ENCODE measurements at regions not wholly inside any gene's neighbourhood (a gene's known extent, or its start where the extent isn't known, plus 50 kb on each side); places are given as distances from the start of the nearest gene placed in this dataset.
"Not testable (repeated sequence)": the region's sequence is repeated elsewhere in the genome, so short reads cannot be mapped to it uniquely, and the experiment has no call there.

DNA sequence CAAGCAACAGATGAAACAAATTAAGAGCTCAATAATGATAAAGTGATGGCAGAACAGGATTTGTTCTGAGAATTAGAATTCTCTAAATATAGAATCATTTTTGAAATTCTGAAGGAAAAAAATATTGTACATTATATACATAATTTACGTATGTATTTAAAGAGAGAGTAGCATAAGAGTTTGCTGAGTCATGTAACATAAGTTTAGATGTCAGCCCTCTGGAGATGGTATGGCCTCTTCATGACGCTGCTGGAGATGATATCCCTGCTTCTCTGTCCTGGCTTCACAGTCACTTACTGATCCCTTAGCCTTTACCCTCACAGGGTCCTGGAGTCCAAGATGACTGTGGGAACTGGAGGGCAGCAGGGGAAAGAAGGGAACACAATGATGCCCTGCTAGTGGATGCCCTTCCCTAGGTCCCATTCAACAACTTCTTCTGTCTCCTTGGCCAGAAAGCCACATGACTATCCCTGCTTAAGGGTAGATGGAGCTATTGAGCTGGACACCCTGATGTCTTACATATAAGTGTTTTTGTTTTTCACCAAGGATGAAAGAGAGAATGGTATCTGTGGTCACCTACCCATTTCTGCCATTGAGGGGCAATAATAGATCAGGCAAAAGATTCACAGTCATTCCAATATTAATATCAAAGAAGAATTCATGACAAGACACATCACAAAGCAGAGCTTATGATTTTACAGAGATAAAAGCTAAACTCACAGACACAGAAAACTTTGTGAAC is 753.1 kb downstream of the TBC1D22A start:
- DNase-seq: no peak

DNA sequence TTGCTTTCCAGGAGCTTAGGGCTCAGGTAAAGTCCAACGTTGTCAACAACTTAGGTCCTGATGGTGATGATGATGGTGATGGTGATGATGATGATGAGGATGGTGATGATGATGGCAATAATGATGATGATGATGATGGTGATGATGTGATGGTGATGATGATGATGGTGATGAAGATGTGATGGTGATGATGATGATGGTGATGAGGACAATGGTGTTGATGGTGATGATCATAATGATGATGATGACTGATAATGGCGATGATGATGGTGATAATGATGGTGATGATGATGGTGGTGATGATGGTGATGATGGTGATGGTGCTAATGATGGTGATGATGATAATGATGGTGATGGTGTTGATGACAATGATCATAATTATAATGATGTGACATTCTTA is 750.2 kb downstream of the TBC1D22A start:
- DNase-seq: no peak

DNA sequence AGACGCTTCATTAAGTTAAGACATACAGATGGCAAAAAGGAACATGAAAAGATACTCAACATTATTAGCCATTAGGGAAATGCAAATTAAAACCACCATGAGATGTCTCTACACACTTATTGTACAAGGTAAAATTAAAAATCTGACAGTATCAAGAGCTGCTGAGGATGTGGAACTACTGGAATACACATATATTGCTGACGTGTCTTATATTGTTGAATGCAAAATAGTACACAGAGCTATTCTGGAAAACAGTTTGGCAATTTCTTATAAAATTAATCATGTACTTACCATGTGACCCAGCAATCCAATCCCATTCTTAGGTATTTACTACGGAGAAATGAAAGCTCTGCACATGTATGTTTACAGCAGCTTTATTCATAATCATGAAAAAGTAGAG is 742.5 kb downstream of the TBC1D22A start:
- no peak for DNase-seq

DNA sequence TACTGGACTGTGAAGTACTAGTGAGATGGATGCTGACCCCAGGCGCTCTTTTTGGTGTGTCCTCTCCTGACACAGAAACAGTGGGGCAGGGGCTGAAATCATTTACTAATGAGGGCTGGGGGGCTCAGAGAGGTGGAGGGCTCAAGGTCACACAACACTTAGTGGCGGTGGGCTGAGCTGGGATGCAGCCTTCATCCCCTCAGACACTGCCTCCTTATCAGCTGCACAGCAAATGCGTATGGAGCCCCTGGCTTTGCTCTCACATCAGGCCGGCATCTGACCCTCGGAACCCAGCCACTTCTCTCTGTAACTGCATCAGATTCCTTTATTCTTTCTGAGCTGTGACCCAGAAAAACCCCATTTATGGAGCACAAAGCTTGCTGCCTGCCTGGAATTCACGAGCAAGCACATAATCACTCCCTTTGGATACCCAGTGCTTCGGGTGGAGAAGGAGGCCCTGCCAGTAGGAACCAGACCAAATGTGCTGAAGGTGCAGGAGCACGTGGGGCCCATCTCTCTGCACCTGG is 736.6 kb downstream of the TBC1D22A start:
- no peak for DNase-seq

DNA sequence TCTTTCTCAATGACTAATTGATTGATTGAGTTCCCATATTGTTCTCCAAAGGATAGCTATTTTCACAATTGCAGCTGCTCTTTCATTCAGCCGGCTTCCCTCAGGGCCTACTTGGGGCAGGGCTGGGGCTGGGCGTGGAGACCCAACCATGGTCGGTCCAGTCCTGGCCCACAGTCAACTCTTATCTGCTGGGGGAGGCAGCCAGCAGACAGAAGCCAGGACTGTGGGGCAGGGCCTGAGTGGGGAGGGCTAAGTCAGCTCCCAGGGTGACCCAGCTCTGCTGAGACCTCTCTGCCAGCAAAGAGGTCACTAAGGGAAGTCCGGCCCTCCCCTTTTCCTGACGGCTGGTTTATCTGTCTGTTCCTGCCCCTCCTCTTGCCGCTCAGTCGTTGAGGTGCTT is 735.2 kb downstream of the TBC1D22A start:
- DNase-seq: no peak

DNA sequence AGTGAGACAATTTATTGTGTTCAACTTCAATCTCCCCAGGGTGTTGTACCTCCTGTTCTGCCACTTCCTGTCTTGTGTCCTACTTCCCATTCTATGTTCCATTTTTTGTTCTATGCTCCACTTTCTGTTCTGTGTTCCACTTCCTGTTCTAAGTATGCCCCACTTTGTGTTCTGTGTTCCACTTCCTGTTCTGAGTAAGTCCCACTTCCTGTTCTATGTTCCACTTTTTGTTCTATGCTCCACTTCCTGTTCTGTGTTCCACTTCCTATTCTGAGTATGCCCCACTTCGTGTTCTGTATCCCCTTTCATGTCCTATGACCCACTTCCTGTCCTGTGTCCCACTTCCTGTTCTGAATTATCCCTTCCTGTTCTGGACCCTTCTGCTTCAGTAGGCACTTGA is 732.7 kb downstream of the TBC1D22A start:
- DNase-seq: no peak

DNA sequence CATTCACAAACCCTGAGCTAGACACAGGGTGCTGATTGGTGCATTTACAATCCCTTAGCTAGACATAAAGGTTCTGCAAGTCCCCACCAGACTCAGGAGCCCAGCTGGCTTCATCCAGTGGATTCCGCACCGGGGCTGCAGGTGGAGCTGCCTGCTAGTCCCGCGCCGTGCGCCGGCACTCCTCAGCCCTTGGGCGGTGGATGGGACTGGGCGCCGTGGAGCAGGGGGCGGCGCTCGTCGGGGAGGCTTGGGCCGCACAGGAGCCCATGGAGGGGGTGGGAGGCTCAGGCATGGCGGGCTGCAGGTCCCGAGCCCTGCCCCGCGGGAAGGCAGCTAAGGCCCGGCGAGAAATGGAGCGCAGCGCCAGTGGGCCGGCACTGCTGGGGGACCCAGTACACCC is 725.7 kb downstream of the TBC1D22A start:
- DNase-seq: not testable (repeated sequence)

DNA sequence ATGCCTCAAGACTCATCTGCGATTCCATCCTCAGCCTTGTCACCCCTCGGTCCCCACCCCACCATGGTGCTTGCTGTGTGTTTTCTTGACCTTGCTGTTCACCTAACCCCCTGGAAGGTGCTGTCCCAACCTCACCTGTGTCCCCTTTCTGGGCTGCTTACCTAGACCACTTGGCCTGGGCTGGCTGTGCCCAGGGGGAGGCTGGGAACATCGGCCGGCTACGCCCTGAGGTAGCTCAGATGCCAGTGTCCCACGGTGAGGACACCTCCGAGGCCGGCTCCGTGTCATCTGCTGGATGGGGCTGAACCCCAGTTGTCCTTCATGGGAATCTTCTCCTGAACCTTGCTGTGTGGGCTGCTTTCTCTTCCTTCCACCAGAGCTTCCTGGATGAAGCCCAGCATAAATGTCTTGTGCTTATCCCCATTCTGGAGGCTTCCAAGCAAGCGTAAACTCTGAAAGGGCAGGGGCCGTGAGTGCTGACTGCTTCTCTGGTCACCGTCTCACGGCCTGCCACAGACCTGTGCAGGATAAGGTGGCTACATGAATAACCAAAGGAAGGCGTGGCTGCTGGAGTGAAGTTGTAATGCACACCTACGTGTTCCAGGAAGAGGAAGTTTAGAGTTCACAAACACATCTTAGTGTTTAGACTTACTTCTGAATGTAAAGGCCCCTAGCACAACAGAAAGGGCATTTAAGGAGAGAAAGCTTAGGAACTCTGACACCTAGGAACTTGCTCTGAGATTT is 724.3 kb downstream of the TBC1D22A start:
- no peak for DNase-seq

DNA sequence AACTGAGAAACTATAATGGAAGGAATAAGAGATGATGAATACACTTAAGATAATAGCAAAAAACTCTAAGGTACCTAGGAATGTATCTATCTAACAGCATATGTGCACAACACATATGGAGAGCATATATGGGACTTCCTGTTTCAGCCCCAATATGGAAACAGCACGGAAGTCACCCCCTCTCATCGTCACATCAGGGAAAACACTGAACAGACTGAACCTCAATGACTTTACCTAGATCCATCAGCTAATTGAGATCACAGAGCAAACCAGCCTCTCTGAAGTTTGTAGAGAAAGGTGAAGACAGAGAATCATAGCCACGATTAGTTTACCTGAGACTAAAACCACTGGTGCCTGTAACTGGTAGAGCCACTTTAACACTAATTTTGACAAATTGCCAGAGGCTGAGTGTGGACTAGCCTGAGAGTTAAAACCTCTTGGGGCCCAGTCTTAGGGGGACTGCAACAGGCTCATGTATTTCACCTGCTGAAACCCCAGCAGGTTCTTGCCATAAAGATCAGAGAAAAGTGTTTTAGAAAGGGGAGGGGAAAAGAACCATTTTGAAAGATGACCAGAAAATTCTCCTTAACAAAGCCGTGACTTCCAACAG is 722.6 kb downstream of the TBC1D22A start:
- no peak for DNase-seq

DNA sequence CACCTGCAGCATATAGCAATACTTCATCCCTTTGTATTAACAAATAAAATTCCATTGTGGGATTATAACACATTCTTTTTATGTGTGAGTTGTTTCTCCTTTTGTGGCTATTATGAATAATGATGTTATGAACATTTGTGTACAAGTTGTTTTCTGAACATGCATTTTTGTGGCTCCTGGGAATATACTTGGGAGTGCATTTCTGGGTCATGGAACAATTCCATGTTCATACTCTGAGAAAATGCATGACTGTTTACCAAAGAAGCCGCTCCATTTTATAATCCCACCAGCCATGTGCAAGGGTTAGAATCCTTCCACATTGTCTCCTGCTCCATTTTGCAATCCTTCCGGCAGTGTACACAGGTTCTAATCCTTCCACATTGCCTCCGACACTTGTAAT is 713.8 kb downstream of the TBC1D22A start:
- no peak for DNase-seq

DNA sequence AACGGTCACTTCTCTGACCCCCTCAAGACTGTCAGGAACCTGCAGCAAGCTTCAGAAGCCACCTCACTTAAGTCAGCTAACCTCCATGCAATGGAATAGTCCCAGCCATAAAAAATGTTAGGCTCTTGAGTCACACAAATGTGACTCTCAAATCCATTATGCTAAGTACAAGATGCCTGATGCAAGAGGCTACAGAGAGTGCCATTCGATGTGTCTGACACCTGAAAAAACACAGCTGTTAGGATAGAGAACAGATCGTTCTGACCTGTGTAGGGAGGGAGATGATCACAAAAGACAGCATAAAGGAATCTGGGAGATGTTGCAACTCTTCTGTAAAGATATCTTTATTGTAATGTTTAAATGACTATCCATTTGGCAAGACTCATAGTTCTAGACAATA is 712.4 kb downstream of the TBC1D22A start:
- no peak for DNase-seq

DNA sequence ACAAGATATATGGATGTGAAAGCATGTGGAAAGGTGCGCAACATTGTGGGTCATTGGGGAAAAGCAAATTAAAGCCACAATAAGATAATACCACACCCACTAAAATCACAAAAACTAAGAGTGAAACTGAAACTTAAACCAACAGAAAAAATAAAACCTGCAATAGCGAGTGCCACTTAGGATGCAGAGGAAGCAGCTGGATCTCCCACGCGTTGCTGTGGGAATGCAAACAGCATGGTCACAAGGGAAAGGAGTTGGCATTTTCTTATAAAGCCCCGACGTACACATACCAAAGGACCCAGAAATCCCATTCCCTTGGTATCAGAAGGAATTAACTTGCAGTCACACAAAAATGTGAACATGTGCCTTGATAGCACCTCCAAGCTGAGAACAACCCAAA is 712.0 kb downstream of the TBC1D22A start:
- no peak for DNase-seq

DNA sequence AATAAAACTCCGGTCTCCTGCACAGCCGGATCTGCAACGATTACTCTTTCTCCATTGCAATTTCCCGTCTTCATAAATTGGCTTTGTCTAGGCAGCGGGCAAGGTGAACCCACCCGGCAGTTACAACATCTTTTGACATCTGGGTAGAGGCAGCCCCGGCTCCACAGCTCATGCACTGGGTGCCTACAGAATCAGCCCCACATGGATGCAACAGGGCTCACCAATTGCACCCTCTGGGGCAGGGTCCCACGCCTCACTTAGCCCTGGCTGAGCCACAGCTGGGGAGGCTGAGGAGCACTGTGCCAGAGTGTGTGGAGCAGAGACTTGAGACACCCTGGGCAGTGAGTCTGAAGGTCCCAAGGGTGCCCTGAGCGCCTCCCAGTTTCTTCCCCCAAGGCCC is 710.2 kb downstream of the TBC1D22A start:
- DNase-seq: no peak

DNA sequence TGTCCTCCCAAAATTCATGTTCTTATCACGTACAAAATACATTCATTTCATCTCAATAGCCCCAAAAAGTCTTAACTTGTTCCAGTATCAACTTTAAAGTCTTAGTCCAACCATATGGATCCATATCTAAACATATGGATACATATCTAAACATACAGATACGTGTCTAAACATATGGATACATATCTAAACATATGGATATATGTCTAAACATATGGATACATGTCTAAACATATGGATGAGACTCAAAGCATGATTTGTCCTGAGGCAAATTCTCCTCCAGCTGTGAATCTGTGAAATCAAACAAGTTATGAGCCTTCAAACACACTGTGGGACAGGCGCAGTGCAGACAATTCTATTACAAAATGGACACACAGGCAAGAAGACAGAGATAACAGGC is 709.0 kb downstream of the TBC1D22A start:
- no peak for DNase-seq

DNA sequence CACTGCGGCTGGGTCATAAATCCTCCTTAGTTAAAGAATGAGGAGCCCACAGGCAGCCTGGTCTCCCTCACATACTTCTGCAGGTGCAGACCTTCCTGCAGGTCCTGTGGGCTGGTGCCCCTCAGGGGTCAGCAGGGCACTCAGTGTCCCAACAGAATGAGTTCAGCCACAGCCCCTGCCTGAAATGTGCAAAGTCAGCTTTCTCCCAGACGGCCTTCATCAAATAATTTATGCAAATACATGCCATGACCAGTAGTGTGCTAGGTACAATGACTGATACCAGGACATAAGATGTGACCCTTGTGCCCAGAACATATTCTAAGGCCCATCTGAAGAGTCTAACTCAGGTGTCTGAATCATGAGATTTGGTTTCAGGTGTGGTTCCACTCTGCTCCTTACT is 703.4 kb downstream of the TBC1D22A start:
- no peak for DNase-seq

DNA sequence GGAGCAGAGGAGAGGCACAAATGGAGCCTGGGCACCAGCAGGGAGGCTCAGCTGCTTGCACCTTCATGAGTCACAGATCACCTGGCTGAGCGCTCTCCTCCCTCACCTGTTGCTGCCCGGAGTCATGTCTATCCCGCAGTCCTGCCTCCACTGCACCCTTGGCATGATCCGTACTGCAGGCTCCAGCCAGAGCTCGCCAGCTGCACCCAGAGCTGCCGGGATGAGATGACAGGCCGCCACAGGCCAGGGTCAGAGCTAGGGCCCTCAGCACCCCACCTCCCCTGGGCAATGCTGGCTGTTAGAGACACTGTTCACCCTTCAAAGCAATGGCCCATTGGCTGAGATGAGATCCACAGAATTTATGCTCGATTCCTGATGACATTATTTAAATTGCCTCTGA is 702.8 kb downstream of the TBC1D22A start:
- DNase-seq: no peak

DNA sequence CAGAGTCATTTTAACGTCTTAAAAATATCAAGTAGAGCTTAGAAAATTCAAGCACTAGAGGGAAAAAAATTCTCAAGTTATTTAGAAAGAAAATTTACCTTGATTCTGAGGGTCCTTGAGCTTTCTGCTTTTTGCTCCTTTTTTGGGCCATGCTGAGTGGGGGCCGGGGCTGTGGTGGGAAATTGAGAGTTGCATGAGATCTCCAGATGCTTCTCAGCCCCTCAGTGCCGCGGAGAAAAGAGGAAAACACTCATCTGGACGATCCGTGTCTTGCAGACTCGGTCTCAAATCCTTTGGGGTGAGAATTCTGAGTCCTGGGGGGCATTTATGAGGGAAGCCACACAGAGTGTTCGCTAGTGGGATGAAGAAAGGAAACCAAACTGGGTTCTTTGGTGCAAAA is 700.8 kb downstream of the TBC1D22A start:
- no peak for DNase-seq

DNA sequence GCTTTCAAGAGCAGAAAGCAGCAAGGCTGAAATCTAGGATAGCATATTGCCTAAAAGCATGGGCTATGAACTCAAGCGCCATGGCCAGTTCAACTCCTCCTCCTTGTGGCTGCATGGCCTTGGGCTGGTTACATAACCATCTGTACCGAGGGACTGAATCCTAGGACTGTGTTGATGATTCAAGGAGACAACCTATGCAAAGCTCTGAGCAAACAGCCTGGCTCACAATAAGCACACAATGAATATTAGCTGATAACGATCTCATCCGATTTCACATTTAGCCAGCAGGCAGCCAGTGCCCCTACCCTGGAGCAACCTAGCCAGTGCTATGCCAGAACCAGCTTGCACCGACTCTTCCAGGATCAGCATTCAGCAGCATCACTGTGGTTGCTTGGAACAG is 698.4 kb downstream of the TBC1D22A start:
- DNase-seq: no peak

DNA sequence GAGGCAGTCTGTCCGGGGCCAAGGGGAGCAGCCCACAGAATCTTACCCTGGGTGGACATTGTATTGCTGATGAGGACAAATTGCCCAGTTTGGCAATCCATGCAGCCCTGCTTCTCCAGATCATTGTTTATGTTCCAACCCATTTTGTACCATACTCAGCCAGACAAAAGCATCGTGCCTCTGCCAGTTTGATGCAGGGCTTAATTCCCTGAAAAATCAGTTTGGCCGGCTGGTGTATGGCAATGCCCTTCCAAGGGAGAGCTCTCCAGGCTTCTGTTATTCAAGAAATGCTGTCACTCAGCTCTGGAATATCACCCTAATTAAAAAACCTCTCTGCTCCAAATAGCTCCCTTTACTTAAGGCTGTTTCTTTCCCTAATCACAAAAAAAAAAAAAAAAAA is 697.7 kb downstream of the TBC1D22A start:
- DNase-seq: no peak

DNA sequence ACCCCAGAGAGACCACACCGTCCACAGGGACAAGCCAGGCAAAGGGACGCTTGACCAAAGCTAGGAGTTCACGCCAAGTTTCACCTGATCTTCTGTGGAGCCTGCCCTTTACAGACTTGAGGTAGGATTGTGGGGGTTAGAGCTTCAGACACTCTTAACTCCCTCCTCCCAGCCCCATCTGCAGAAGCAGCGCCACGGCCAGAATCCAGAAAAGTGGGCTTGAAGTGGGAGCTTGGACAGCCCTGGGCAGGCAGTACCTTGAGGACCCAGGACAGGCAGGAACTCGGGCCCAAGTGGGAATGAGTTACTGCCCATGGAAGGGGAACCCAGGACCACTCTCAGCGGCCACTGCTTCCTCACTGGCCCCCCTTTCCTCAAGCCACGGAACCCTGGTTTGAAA is 695.9 kb downstream of the TBC1D22A start:
- no peak for DNase-seq

DNA sequence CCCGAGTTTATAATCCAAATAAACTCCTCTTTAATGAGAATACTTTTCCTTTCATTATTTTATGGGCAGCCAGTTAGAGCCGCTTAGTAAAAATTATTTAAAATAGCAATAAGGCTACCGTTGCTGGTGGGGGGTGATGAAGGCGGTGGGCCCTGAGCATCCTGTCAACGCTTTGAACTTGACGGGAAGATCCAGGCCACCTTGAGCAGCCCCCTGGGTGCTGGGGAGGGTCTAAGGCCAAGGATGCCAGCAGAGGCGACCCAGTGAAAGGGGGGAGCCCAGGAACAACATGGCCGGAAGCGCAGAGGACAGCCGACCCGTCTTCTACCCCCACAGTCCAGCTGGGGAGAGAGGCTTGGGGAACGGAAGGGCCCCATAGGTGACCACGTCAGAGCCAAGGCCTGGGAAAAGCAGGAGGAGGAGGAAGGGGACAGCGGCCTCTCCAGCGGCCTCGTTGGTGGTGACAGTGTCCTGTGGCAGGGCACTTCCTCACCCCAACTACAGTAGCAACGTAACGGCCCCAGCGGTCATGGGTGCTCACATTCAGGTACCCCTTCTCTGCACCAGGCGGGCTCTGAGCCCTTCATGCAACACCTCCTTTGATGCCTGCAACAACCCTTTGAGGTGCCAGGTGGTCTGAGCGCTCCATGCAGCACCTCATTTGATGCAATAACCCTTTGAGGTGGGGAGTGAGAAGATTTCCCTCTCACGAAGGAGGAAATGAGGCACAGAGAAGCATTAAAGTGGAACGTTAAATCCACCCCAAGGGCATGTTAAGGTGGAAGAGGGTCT is 695.3 kb downstream of the TBC1D22A start:
- no peak for DNase-seq

DNA sequence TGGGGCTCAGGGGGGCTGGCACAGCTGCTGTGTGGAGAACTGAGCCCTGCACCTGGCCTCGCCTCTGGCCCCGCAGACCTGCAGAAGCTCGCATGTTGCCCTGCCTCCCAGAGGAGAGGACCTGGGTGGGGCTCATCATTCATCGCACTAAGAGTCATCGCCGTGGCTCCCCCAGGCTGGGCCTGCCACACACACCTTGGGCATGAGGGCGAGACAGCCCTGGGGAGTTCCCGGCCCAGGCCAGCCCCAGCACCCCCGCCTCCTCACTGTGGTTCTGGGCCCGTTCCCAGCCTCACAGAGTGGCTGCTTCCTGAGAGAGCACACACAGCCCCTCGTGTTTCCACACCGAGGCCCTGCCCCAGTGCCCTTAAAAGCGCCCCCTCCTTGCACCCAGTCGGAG is 694.6 kb downstream of the TBC1D22A start:
- DNase-seq: no peak

DNA sequence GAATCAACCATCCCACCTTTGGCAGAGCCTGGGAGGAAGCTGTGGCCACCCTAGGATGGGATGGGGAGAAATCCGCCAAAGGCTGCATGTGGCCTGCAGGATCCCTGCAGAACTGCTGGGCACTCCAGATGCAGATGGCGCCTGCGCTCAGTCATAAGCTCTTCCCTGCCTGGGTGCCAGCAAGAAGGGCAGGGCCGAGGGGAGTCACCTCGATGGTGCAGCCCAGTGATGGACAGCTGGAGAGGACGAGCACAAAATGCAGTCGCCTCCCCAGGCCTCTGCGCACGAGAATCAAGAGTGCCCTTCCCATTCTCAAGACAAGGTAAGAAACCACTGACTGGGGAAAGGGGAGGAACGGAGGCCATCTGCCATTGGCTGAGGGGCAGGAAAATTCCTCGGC is 693.6 kb downstream of the TBC1D22A start:
- DNase-seq: no peak
